GM12865 (cell line): ENCODE measurements at regions not wholly inside any gene's neighbourhood (a gene's known extent, or its start where the extent isn't known, plus 50 kb on each side); places are given as distances from the start of the nearest gene placed in this dataset.

Source experiments
- DNase-seq: peaks from one replicate; pipeline ENCODE4 v3.0.0; 2010; ENCODE audit warnings: low read depth
- H3K4me3 ChIP-seq: 2 replicates; pipeline ENCODE4 v1.5.1; 2011; ENCODE audit warnings: mild to moderate bottlenecking, low read depth, low read length, control low read depth
- TF ChIP-seq, protein P1 (sequence below): IDR thresholded peaks from 2 replicates; pipeline ENCODE4 v1.5.1; 2011; ENCODE audit warnings: low read length, control low read depth, low read depth, inconsistent platforms; ENCODE audit not compliant: insufficient read depth; ENCODE audit errors: missing control alignments

DNA sequence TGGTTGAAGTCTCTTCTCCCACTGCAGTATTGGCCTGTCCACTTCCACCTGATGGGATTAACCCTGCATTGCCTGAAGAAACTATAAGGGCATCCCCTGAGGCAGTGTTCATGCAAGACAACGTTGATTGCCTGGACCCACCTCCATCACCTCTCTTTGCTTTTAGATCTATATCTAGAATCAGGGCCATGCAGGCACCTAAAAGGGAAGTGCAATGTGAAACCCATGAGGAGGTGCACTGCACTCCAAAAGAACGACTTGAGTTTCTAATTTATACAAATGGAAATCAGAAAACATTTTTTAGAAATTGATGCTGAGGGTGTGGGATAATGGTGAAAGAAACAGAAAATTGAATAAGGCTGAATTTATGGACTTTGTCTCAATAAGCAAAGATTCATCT is 694.4 kb downstream of the TRAM1L1 start:
- no peak overlapping the region for H3K4me3 ChIP-seq
- TF ChIP-seq, protein P1, sequence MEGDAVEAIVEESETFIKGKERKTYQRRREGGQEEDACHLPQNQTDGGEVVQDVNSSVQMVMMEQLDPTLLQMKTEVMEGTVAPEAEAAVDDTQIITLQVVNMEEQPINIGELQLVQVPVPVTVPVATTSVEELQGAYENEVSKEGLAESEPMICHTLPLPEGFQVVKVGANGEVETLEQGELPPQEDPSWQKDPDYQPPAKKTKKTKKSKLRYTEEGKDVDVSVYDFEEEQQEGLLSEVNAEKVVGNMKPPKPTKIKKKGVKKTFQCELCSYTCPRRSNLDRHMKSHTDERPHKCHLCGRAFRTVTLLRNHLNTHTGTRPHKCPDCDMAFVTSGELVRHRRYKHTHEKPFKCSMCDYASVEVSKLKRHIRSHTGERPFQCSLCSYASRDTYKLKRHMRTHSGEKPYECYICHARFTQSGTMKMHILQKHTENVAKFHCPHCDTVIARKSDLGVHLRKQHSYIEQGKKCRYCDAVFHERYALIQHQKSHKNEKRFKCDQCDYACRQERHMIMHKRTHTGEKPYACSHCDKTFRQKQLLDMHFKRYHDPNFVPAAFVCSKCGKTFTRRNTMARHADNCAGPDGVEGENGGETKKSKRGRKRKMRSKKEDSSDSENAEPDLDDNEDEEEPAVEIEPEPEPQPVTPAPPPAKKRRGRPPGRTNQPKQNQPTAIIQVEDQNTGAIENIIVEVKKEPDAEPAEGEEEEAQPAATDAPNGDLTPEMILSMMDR = no peak
- no peak for DNase-seq

- TF ChIP-seq, protein P1 = no peak
- DNase-seq = no peak
- H3K4me3 ChIP-seq = no peak overlapping the region
These were observed 696.2 kb downstream of the TRAM1L1 start for GRCh38 chr4:116389139-116389538.

DNA sequence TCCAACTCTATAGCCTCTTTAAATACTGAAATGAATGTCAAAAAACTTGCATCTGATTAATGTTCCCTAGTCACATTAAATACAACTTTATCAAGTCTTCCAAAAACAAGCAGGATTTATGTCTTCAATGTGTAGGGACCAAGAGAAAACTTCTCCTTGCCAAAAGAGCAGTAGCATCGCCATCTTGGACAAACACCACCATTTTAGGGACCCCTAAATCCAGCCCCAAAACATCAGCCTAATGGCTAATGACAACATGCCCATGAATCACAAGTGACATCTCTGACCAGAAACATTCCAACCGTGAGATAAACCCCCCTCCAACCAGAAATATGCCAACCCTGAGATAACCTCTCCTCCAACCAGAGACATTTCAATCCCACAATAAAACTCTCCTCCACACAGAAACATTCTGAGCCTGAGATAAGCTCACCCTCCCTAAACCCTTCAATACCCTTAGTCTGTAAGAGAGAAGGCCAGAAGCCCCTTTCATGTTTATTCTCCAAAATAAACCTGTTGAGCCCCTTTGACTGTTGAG is 697.4 kb downstream of the TRAM1L1 start:
- TF ChIP-seq, protein P1 = no peak
- no peak for DNase-seq
- no peak overlapping the region for H3K4me3 ChIP-seq

DNA sequence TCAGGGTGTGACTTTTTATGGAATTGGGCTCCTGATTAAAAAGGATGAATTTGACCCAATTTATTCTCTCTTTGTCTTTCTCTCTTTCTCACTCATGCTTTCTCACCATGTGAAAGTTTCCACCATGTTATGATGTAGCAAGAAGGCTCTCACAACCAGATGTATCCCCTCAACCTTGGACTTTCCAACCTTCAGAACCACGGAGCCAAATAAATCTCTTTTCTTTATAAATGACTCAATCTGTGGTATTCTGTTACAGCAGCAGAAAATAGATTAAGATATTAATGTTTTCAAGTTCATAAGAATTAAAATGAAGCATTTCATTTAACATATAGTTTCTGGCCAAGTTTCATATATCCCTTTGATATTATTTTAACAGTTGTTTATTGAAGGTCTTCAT is 698.5 kb downstream of the TRAM1L1 start:
- no peak for DNase-seq
- H3K4me3 ChIP-seq = no peak overlapping the region
- TF ChIP-seq, protein P1 = no peak

GRCh38 chr4:116385583-116385982 is 699.8 kb downstream of the TRAM1L1 start:
- TF ChIP-seq, protein P1 = no peak
- no peak for DNase-seq
- H3K4me3 ChIP-seq = no peak overlapping the region

DNA sequence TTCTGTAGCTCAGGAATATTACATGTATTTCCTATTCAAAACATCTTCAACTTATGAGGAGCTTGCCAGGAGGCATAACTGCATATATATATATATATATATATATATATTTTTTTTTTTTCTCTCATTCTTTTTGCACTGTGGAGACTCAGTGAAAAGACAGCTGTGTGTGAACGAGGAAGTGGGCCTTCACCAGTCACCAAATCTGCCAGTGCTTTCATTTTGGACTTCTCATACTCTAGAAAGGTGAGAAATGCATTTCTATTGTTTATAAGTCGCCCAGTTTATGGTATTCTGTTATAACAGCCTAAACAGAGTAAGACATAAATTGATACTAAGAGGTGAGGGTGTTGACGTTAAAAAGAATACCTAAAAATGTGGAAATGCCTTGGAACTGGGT is 710.6 kb downstream of the TRAM1L1 start:
- TF ChIP-seq, protein P1 = no peak
- no peak overlapping the region for H3K4me3 ChIP-seq
- DNase-seq = no peak

- DNase-seq = no peak
- TF ChIP-seq, protein P1 = no peak
- H3K4me3 ChIP-seq = no peak overlapping the region
These were observed 722.8 kb downstream of the TRAM1L1 start for GRCh38 chr4:116362583-116362982.
